Activated CD8-positive, alpha-beta memory T cell treated with anti-CD3 and anti-CD28 coated beads, Interleukin-2, amount 50 U/mL, for 4 hours (primary cell): ENCODE measurements at regions not wholly inside any gene's neighbourhood (a gene's known extent, or its start where the extent isn't known, plus 50 kb on each side); places are given as distances from the start of the nearest gene placed in this dataset.

Experiments used
- DNase-seq: peaks from one replicate; pipeline ENCODE4 v3.0.0-alpha.2; 2020

DNA sequence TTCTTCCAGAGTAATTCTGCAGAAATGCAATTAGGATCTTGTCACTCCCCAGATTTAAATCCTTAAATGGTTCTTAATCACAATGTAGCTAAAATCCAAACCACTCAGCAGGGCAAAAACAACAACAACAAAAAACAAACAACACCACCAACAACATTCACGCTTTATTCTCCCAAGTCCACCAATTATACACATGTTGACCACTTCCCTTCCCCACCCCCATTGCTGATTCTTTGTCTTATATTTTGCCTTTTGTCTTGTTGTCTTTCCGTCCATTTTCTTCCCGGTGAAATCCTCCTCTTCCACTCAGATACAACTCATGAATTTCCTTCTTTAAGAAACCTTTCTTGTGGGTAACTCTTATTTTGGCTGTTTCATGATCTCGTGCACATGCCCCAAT lies 902.8 kb downstream of the EPHA4 start:
- DNase-seq = no peak

DNA sequence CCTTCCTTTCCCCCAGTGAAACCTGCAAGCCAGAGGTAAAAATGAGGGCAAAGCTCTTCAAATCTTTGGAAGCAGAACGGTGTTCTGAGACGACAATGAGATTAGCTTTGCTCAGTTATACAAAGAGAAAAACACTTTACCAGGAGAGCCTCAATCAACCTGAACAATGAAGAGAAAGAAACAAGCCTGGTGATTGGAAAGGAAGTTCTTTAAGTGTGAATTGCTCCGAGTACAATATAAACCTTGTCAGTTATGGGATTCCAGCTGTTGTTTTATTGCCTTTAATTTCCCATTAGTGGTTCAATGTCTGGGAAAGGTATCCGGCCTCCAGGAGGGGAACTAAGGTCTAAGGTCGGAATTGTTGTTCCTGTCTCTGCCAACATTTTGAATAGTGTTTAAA lies 901.6 kb downstream of the EPHA4 start:
- DNase-seq = no peak

DNA sequence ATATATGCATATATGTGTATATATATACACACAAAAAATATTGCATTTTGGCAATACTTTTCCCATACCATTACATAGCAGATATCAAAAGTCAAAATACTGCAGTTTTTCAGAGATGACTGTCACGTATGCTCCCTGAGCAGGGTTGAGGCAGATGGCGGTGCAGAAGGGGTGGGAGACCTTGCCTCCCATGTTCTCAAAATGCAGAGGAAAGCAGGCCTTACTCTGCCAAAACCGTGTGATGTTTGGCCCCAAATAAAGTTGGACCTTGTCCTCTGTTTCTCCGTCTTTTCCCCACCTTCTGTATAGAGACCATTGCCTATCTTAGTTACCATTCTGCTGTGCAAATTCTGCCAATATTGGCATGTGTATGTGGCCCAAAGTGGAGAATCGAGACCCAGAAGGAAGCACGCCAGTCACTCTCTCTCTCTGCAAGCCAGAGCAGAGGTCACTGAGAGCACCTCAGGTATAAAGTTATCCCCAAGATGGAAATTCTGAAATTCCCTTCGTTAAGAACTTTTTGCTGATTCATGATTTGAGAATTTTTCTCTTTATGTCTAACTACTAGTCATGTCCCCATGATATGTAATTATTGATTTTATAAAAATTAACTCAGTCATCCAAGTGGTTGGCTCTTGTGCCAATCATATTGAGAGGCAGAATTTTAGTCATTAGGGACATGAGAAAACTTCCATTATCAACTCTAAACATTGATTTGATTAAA lies 898.8 kb downstream of the EPHA4 start:
- no peak for DNase-seq

DNA sequence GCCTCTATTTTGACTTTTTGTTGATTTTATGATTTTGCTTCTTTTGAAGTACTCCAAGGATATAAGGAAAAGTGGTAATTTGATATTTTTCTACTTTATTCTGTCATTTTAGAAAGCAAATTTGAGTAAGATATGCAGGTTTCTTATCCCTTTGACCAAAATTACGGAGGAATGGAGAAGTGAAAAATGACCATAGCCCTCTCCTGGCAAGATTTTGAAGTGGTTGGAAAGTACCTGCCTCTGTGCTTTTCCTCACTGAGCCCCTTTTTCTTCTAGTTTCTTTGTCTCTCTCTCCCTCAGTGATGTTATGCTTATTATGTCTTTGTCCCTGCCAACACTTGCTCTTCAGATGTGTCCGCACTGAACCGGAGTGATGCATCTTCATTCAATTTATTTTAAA lies 898.1 kb downstream of the EPHA4 start:
- no peak for DNase-seq

DNA sequence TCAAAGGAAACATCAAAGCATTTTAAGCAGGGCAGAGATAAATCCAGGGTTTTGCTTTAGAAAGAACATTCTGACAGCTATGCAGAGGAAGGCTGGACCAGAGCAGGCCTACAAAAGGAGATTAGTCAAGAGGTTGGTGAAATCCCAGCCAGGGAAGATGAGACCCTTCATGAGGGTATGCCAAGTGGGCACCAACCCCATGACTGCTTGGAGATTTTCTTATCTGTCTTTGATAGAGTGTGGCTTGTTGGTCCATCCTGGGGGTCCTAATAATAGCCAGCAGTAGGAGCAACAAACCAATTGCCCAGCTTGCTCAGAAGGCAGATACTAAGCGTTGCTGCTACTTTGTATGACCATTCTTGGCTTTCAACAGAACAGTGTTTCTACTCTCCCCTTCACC lies 895.4 kb downstream of the EPHA4 start:
- DNase-seq = no peak

DNA sequence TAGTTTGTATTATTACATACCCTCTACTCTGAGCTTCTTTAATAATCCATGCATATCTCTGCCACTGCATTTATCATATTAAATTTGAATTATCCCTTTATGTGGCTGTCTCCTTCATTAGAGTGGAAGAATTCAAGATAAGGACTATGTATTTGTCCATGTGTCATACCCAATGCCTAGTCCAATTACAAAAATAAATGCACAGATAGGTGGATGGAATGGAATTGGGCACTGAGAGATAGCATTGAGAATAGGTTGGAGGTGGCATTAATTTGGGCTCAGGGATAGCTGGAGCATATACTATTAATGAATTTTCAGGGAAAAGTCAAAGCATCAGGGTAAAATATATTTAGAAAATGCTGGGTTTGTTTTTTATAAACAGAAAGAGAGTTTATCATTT lies 893.2 kb downstream of the EPHA4 start:
- DNase-seq = no peak

DNA sequence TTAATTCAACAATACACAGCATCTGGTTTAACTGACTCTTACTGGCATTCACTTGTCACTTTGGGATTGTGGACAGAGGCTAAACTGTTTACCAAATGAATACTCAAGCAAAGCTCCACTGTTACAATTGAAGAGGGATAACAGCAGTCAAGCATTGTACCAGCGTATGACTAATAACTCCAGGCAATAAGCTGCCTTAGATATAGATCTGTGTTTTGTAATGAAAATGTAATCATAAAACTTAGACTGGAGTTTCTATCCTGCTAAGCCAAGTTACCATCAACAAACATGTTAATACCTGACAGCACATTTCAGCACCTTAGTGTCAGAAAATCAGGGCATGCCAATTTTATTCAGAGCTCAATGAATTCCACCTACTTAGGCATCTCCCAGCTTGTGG lies 889.5 kb downstream of the EPHA4 start:
- no peak for DNase-seq

DNA sequence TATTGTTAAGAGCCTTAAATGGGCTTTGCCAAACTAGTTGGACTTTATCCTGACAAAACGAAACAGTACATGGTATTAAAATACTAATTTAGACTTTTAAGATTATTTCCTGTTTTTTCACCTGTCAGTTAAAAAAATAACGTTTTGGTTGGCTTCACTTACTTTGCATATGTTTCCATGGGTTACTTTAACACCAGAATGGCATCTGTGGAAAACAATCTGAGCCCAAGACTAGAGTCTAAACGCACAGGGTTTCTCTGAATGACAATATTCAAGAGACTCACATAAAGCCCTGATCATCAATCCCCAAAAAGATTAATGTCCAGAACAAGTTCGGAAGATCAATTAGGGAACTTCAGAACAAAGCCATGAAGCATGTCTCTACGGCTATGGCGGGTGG lies 888.0 kb downstream of the EPHA4 start:
- no peak for DNase-seq

DNA sequence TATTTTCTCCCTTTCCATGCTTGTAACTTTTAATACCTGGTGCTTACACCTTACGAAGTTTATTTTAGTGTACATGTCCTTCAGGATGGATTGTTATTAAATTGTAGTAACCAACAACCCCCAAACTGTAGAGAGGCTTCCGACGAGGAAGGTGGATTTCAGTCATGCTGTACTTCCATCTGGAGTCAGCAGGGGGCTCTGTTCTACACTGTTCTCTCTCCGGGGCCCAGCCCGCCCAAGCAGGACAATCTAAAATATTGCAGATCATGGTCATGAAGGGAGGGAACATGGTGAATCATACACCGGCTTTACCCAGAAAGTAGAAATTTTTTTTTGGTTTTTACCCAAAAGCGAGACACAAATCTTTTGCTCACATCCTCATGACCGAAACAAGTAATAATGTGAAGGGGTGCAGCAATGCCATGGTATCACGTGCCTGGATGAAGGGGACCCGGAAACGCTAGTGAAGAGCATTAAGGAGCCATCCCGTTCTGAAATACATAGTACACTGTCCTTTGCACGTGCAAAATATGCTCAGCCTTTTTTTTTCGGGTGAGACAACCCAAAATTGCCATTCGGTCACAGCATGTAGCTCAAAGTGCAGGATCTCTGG lies 884.8 kb downstream of the EPHA4 start:
- peak; percentile 45 for DNase-seq

DNA sequence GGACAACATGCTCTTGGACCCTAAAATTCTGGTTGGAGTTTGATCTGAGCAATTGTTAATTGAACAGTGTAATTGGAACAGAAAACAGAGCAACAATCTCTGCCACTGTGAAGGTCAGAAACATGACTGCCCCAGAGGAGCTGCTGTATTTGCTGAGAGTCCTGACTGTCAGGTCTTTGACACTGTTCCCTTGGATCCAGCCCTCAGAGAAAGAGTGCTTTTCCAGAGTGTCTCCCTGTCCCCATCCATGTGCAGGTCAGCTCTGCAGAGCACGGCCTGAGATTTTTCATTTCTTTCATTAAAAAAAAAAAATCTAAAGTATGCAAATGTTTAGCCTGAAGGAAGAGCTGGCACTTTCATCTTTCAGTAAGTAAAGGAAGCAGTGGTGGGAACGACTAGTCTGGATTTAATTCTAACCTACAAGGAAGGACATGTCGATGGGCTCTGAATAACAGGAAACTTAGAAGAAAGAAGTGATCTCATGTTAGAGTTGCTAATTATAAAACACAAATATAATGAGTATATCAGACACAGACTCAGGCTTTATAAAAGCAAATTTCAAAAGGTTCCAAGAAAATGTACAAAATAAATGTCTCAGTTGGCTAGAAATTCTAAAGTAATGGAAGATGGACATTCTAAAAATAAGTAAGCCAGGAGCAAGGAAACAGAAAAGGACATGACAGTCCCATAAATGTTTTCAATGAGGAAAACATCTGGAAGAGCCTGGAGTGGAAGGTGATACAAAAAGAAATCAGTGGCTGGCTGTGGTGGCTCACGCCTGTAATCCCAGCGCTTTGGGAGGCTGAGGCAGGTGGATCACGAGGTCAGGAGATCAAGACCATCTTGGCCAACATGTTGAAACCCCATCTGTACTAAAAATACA lies 876.5 kb downstream of the EPHA4 start:
- no peak for DNase-seq

DNA sequence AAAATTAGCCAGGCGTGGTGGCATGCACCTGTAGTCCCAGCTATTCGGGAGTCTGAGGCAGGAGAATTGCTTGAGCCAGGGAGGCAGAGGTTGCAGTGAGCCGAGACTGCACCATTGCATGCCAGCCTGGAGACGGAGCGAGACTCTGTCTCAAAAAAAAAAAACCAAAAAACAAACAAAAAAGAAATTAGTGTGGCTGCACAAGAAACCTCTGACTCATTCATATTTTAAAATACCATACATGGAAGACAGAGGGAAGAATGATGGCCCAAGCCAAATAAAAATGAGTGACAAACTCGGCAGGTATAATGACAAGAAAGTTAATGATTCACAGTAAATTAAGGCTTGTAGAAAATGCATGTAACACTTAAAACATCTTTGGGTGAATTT lies 875.8 kb downstream of the EPHA4 start:
- DNase-seq = no peak

DNA sequence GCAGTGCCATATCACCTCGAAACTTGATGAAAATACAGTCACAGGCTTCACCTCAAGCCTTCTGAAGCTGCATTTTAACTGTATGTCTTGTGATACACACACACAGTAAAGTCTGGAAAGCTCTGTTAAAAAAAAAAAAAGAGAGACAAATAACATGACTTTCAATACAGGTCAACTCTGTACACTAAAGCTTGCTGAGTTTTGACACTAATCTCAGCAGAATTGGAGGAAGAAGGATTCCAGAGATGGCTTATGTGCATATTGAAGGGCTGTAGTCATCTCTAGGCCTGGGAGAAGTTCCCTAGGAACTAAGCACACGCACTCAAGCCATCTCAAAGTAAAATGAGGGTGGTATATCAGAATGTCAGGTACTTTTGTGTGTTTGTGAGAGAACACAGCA lies 875.1 kb downstream of the EPHA4 start:
- no peak for DNase-seq

DNA sequence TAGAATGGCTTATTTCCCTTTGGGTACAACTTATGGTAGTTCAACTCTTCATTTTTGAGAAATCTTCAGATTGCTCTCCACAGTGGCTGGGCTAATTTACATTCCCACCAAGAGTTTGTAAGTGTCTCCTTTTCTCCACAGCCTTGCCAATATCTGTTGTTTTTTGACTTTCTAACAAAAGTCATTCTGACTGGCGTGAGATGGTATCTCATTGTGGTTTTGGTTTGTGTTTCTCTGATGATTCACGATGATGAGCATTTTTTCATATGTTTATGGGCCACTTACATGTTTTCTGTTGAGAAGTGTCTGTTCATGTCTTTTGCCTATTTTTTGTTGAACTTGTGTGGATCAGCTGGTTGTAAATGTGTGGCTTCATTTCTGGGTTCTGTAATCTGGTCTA lies 871.0 kb downstream of the EPHA4 start:
- no peak for DNase-seq

DNA sequence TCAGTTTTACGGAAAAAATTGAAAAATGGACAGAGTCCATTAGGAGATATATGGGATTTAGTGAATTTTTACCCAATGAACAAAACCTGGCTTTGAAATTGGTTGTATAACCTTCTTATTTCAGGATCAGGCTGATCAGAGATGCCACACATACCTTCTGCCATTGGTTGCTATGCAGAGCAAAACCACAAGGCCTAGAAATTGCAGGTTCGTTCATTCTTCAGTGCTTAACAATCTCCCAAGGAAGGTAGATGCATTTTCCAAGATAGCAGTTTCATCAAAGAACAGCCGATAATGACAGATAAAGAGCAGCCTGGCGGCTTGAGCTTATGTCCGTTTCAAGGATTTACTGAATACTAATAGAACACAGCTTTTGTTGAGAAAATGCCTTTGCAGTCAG lies 868.8 kb downstream of the EPHA4 start:
- DNase-seq = no peak

DNA sequence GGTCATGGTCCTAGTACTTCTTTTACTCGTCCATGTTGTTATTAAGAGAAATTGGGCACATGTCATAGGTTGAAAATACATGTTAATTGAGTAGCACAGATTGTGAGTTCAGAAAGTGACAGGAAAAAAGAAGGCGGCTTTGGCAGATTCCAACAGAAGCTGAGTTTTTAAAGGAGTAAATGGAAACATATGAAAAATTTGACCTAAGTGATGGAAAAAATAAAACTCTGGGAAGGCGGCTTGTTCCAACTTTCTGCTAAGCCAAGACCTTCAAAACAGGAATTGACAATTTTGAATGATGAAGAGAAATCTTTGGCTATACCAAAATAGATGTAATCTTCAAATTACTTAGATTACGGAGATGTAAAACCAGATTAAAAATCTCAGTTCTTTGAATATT lies 868.0 kb downstream of the EPHA4 start:
- DNase-seq = no peak

DNA sequence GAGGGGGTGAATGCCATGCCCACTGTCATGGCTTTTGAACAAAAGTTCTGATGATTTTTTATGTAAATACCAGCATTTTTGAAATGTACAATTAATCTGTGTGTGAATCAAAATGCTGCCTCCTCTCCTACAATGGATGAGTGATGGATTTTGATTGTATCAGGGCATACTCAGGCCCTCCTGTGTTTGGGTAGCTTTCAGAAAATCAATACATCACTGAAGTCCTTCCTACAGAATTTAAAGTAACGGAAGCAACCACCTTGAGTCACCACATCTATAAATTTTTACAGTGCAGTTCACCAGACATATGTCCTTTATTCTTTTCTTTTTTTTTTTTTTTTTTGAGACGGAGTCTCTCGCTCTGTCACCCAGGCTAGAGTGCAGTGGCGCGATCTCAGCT lies 867.3 kb downstream of the EPHA4 start:
- DNase-seq = no peak

DNA sequence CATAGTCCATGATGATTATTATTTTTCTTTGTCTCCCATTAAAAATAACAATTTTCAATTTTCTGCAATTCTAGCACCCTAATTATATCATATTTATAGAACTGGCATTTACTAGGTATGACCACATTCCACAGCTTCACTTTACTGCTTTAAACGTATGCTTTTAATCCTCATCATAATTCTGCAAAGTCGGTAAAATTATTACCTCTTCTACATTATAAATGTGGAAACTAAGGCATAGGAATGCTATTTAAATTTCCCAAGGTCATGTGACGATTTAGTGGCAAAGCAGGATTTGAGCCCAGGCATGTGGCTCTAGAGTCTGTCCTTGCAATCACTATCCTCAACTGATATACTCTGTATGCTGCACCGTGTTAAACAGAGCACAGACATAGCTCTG lies 866.4 kb downstream of the EPHA4 start:
- no peak for DNase-seq

DNA sequence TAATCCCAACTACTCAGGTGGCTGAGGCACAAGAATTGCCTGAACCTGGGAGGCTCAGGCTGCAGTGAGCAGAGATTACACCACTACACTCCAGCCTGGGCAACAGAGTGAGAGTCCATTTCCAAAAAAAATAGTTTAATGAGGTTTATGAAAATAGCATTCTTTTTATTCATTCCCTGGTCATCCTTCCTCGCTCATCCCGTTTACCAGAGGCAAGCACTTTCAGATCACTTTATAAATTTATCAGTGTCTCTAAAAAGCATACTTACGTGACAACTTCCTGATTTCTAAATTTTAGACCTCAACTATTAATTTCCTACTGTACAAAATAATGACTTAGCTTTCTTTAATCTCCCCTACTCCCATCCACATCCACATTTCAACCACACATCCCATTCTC lies 864.8 kb downstream of the EPHA4 start:
- DNase-seq = no peak

DNA sequence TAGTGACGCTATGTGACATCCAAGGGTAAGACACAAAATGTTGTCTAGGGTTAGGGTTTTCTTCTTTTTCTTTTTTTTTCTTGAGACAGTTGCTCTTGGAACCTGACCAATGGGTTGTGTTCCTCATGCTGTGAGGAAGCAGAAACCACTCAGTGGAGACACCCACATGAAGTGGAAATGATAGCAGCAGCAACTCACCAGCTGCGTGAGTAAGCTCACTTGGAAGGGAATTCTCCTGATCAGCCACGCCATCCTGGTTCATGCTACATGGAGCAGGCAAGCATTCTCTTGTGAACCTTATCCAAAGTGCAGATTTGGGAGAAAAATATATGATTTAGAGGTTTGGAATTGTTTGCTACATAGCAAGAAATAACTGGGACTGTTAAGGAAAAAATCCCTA lies 863.7 kb downstream of the EPHA4 start:
- DNase-seq = no peak

DNA sequence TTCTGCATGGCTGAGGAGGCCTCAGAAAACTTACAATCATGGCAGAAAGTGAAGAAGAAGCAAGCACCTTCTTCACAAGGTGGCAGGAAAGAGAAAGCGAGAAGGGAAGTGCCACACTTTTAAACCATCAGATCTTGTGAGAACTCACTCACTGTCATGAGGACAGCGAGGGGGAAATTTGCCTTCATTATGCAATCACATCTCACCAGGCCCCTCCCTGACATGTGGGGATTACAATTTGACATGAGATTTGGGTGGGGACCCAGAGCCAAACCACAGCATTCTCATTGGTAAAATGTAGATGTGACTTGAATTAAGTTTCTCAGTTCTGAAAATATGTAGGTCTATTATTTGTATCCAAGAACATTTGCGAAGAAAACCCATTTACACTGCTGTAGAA lies 854.8 kb downstream of the EPHA4 start:
- DNase-seq = no peak

DNA sequence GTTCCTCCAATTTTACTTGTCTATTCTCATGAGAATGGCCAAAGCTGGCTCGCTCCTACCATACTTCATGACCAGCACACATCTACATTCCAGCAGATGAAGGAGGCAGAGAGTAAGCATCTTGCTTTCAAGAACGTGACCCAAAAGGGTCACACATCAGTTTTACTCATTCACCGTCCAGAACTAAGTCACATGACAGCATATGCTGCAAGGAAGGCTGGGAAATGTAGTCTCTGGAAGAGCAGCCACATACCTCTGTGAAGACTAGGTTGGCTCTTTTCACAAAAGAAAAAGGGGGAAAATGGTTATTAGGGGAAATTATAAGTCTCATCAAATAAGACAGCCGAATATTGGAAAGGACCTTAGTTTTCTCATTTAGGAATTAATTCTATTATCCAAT lies 835.3 kb downstream of the EPHA4 start:
- no peak for DNase-seq

DNA sequence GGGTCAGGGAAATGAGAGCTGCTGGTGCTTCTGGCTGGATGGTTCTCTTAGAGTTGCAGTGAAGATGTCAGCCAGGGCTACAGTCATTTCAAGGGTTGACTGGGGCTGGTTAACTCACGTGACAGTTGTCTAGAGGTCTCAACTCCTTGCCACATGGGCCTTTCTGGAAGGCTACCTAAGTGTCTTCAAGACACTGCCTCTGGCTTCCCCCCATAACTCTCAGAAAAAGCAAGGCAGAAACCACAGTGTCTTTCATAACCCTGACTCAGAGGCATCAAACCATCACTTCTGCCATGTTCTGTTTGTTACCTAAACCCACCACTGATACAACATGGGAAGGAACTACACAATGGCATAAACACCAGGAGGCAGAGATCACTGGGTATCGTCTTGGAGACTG lies 828.9 kb downstream of the EPHA4 start:
- no peak for DNase-seq

DNA sequence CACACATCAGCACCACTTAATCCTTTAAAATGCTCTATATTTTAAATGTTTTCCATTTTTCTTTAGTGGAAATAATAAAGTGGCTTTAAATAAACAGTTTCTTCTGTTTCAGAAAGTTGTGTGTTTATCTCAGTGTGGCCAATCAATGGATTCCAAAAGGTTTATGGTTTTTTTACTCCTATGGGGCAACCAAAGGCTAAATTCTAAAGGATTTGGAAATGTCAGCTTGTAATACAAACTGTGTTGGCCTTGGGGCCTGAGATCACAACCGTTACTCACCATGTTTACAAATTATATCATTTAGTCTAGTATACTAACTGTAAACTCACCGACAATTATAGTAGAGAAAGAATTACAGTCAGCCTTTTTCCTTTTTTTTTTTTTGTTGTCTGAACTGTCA lies 827.2 kb downstream of the EPHA4 start:
- no peak for DNase-seq

DNA sequence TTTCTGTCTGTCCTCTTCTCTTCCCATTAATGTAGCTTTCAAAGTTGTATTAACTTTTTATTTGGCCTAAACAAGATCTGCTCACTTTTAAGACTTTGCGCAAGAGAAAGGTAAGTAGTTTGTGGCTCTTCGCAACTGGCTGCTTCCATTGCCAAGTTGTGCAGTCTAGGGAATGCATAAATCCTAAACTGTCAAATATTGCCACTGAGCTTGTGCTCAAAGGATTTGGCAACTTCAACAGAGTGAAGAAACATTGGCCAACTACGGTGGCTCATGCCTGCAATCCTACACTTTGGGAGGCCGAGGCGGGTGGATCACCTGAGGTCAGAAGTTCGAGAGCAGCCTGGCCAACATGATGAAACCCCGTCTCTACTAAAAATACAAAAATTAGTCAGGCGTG lies 826.4 kb downstream of the EPHA4 start:
- no peak for DNase-seq
